Peyer's patch (tissue), 4 donors: ENCODE measurements at regions not wholly inside any gene's neighbourhood (a gene's known extent, or its start where the extent isn't known, plus 50 kb on each side); places are given as distances from the start of the nearest gene placed in this dataset.

Source experiments
- DNase-seq, 3 donors: peaks; one replicate each; pipeline ENCODE4 v3.0.0-alpha.2; 2017 to 2019
- H3K27ac ChIP-seq, 4 donors: fragments of 200-600 bp; sonication (generic); one replicate each; pipeline ENCODE4 v1.5.1; 2016 to 2019
- H3K27me3 ChIP-seq, 2 donors: fragments of 200-600 bp; sonication (generic); one replicate each; pipeline ENCODE4 v1.5.1; 2019
- H3K36me3 ChIP-seq, 3 donors: fragments of 200-600 bp; sonication (generic); one replicate each; pipeline ENCODE4 v1.5.1; 2016 to 2019
- H3K4me1 ChIP-seq, 4 donors: fragments of 200-600 bp; sonication (generic); one replicate each; pipeline ENCODE4 v1.5.1; 2016 to 2019
- H3K4me3 ChIP-seq, 4 donors: fragments of 200-600 bp; sonication (generic); 1 replicate in 3 of 4; 2 replicates in 1 of 4; pipeline ENCODE4 v1.5.1; 2016 to 2019; ENCODE audit warnings: mild to moderate bottlenecking in 1 of 4
- H3K9me3 ChIP-seq, 4 donors: fragments of 200-600 bp; sonication (generic); one replicate each; pipeline ENCODE4 v1.5.1; 2016 to 2019; ENCODE audit warnings: mild to moderate bottlenecking in 1 of 4
- POLR2A ChIP-seq, 2 donors: fragments of 450-650 bp; IDR thresholded peaks; one replicate each; pipeline ENCODE4 v1.5.1; 2017; ENCODE audit warnings: antibody characterized with exemption in 2 of 2, mild to moderate bottlenecking in 2 of 2, moderate library complexity in 2 of 2
- TF ChIP-seq, protein P1 (sequence below), 6 experiments: fragments of 450-650 bp in 4 of 6; fragments of 200-600 bp in 2 of 6; sonication (generic) in 1 of 6; IDR thresholded peaks; one replicate each; pipeline ENCODE4 v1.5.1; 2017 to 2019; ENCODE audit warnings: antibody characterized with exemption in 6 of 6, mild to moderate bottlenecking in 3 of 6, moderate library complexity in 1 of 6

DNA sequence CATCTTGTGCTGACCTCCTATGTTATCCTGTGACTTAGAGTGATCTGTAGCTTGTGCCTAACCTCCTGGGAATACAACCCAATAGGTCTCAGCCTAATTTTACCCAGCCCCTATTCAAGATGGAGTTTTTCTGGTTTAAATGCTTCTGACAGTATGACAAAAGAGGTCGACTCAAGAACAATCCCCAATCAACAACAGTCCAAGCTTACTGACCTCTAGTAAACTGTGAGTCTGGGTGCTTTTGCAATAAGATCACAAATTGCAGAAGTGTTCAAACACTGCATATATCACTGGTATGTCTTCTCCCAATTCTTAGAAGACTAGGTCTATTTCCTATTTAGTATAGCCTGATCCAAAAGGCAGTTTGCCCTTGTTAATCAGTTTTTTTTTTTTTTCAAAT lies 323.5 kb upstream of the PTGER4 start:
- Histone ChIP-seq H3K4me1 (no peaks in the 10 kb centered on the region), H3K27ac (no peak overlapping the region), H3K36me3 (no peaks in the 10 kb centered on the region), H3K27me3 (no peaks in the 10 kb centered on the region), H3K4me3 (no peak overlapping the region), H3K9me3 (no peaks in the 10 kb centered on the region)
- DNase-seq = no peak
- TF ChIP-seq, protein P1, sequence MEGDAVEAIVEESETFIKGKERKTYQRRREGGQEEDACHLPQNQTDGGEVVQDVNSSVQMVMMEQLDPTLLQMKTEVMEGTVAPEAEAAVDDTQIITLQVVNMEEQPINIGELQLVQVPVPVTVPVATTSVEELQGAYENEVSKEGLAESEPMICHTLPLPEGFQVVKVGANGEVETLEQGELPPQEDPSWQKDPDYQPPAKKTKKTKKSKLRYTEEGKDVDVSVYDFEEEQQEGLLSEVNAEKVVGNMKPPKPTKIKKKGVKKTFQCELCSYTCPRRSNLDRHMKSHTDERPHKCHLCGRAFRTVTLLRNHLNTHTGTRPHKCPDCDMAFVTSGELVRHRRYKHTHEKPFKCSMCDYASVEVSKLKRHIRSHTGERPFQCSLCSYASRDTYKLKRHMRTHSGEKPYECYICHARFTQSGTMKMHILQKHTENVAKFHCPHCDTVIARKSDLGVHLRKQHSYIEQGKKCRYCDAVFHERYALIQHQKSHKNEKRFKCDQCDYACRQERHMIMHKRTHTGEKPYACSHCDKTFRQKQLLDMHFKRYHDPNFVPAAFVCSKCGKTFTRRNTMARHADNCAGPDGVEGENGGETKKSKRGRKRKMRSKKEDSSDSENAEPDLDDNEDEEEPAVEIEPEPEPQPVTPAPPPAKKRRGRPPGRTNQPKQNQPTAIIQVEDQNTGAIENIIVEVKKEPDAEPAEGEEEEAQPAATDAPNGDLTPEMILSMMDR (IDR thresholded peaks at IDR 0.05) = no peak
- no peak for TF ChIP-seq POLR2A (IDR thresholded peaks at IDR 0.05)

DNA sequence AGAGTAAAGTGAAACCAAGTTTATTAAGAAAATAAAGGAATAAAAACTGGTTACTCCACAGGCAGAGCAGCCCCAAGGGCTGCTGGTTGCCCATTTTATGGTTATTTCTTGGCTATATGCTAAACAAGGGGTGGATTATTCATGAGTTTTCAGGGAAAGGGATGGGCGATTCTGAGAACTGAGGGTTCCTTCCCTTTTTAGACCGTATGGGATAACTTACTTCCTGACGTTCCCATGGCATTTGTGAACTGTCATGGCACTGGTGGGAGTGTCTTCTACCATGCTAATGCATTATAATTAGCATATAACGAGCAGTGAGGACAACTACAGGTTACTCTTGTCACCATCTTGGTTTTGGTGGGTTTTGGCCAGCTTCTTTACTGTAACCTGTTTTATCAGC lies 323.9 kb upstream of the PTGER4 start:
- no peaks in the 10 kb centered on the region for H3K36me3 ChIP-seq
- TF ChIP-seq, protein P1 (IDR thresholded peaks at IDR 0.05) = no peak
- no peak for TF ChIP-seq POLR2A (IDR thresholded peaks at IDR 0.05)
- H3K4me1 ChIP-seq = no peaks in the 10 kb centered on the region
- no peak overlapping the region for H3K27ac ChIP-seq
- DNase-seq = no peak
- H3K27me3 ChIP-seq = no peaks in the 10 kb centered on the region
- no peak overlapping the region for H3K4me3 ChIP-seq
- no peaks in the 10 kb centered on the region for H3K9me3 ChIP-seq

- Histone ChIP-seq H3K4me1 (no peaks in the 10 kb centered on the region), H3K36me3 (no peaks in the 10 kb centered on the region), H3K9me3 (no peaks in the 10 kb centered on the region), H3K27me3 (no peaks in the 10 kb centered on the region), H3K4me3 (no peak overlapping the region), H3K27ac (no peak overlapping the region)
- TF ChIP-seq, protein P1 (IDR thresholded peaks at IDR 0.05) = no peak
- no peak for TF ChIP-seq POLR2A (IDR thresholded peaks at IDR 0.05)
- no peak for DNase-seq
Observed at GRCh38 chr5:40355181-40355580, 324.5 kb upstream of the PTGER4 start.

GRCh38 chr5:40354171-40354570 lies 325.5 kb upstream of the PTGER4 start:
- no peak for DNase-seq

GRCh38 chr5:40353442-40353841 lies 326.3 kb upstream of the PTGER4 start:
- Histone ChIP-seq H3K27ac (no peak overlapping the region), H3K4me1 (no peaks in the 10 kb centered on the region), H3K4me3 (no peak overlapping the region), H3K27me3 (no peaks in the 10 kb centered on the region), H3K9me3 (no peaks in the 10 kb centered on the region), H3K36me3 (no peaks in the 10 kb centered on the region)
- no peak for TF ChIP-seq POLR2A (IDR thresholded peaks at IDR 0.05)
- TF ChIP-seq, protein P1 (IDR thresholded peaks at IDR 0.05) = no peak
- no peak for DNase-seq

More at GRCh38 chr5:40354171-40354570, 325.5 kb upstream of the PTGER4 start:
- H3K9me3 ChIP-seq = no peaks in the 10 kb centered on the region
- H3K4me1 ChIP-seq = no peaks in the 10 kb centered on the region
- TF ChIP-seq POLR2A (IDR thresholded peaks at IDR 0.05) = no peak
- TF ChIP-seq, protein P1 (IDR thresholded peaks at IDR 0.05) = no peak
- H3K4me3 ChIP-seq = no peak overlapping the region
- H3K27me3 ChIP-seq = no peaks in the 10 kb centered on the region
- no peak overlapping the region for H3K27ac ChIP-seq
- H3K36me3 ChIP-seq = no peaks in the 10 kb centered on the region
